IMR-90 (cell line): ENCODE measurements at regions not wholly inside any gene's neighbourhood (a gene's known extent, or its start where the extent isn't known, plus 50 kb on each side); places are given as distances from the start of the nearest gene placed in this dataset.
"Not testable (repeated sequence)": the region's sequence is repeated elsewhere in the genome, so short reads cannot be mapped to it uniquely, and the experiment has no call there.

Experiments
- ATAC-seq: fragments of 200-7000 bp; cut with Tn5 transposase; 2 replicates; pipeline ENCODE4 v1.9.1; 2020; ENCODE audit warnings: low read depth, mild to moderate bottlenecking, moderate library complexity
- BruUV-seq: library from RNA; stranded (reverse); fragments of 400-500 nt; replicated peaks from 2 replicates; lab custom pipeline; 2021; lab: Mats Ljungman, UMichigan
- CTCF ChIA-PET: fragments of 300-600 bp; formaldehyde crosslinking; extraction: SDS; loops from one replicate; lab custom pipeline; 2021; ENCODE audit warnings: antibody characterized with exemption; lab: Yijun Ruan, JAX
- POLR2A ChIA-PET: fragments of 300-600 bp; sonication (Branson Sonifier 250); formaldehyde crosslinking; loops from one replicate; lab custom pipeline; 2022; ENCODE audit warnings: antibody characterized with exemption; ENCODE audit not compliant: unreplicated experiment; lab: Charles Lee
- DNase-seq: peaks from one replicate; pipeline ENCODE4 v3.0.0; 2013
- H2AFZ ChIP-seq: replicated peaks from 2 replicates; pipeline ENCODE3; 2013; ENCODE audit warnings: low read length, mild to moderate bottlenecking; ENCODE audit not compliant: poor library complexity
- H2AK5ac ChIP-seq: 2 replicates; pipeline ENCODE4 v1.6.1; 2013; ENCODE audit warnings: low read depth, low read length, inconsistent platforms
- H2AK9ac ChIP-seq: replicated peaks from 2 replicates; pipeline ENCODE3; 2013; ENCODE audit warnings: mild to moderate bottlenecking, low read depth, low read length, moderate library complexity; ENCODE audit not compliant: poor library complexity
- H2BK120ac ChIP-seq: 2 replicates; pipeline ENCODE4 v1.6.1; 2013; ENCODE audit warnings: low read depth, low read length, inconsistent platforms
- H2BK15ac ChIP-seq: 3 replicates; pipeline ENCODE4 v1.6.1; 2013; ENCODE audit warnings: low read depth, low read length, inconsistent platforms
- H2BK20ac ChIP-seq: 2 replicates; pipeline ENCODE4 v1.6.1; 2013; ENCODE audit warnings: low read depth, mild to moderate bottlenecking, inconsistent platforms, low read length, moderate library complexity
- H2BK5ac ChIP-seq: 2 replicates; pipeline ENCODE4 v1.6.1; 2013; ENCODE audit warnings: mild to moderate bottlenecking, low read depth, low read length, inconsistent platforms; ENCODE audit not compliant: poor library complexity, severe bottlenecking
- H3K14ac ChIP-seq: replicated peaks from 2 replicates; pipeline ENCODE4 v1.6.1; 2013; ENCODE audit warnings: low read depth, low read length, inconsistent platforms
- H3K18ac ChIP-seq: 2 replicates; pipeline ENCODE4 v1.6.1; 2013; ENCODE audit warnings: low read depth, low read length, control low read depth
- H3K23ac ChIP-seq: 2 replicates; pipeline ENCODE4 v1.6.1; 2013; ENCODE audit warnings: low read depth, low read length, inconsistent platforms
- H3K27ac ChIP-seq: 2 replicates; pipeline ENCODE4 v1.5.1; 2013; ENCODE audit warnings: mild to moderate bottlenecking, control low read depth, low read length; ENCODE audit not compliant: insufficient read depth
- H3K27me3 ChIP-seq: 2 replicates; pipeline ENCODE4 v1.6.1; 2013; ENCODE audit warnings: low read length; ENCODE audit not compliant: control insufficient read depth, insufficient read depth
- H3K36me3 ChIP-seq: 2 replicates; pipeline ENCODE4 v1.6.1; 2013; ENCODE audit warnings: low read length, mixed read lengths; ENCODE audit not compliant: control insufficient read depth, insufficient read depth
- H3K4ac ChIP-seq: 2 replicates; pipeline ENCODE4 v1.6.1; 2013; ENCODE audit warnings: low read depth, low read length, inconsistent platforms
- H3K4me1 ChIP-seq: 2 replicates; pipeline ENCODE4 v1.6.1; 2013; ENCODE audit warnings: low read length, mixed read lengths; ENCODE audit not compliant: control insufficient read depth, insufficient read depth
- H3K4me2 ChIP-seq: 2 replicates; pipeline ENCODE4 v1.6.1; 2013; ENCODE audit warnings: low read depth, mild to moderate bottlenecking, control low read depth, low read length, moderate library complexity
- H3K4me3 ChIP-seq: 2 replicates; pipeline ENCODE4 v1.5.1; 2013; ENCODE audit warnings: low read depth, mild to moderate bottlenecking, control low read depth, low read length, moderate library complexity; ENCODE audit not compliant: insufficient read depth
- H3K56ac ChIP-seq: 2 replicates; pipeline ENCODE4 v1.6.1; 2013; ENCODE audit warnings: low read length, inconsistent platforms; ENCODE audit not compliant: insufficient read depth; ENCODE audit errors: extremely low read depth
- H3K79me1 ChIP-seq, 2 experiments: 2 replicates each; pipeline ENCODE4 v1.6.1; 2013; ENCODE audit warnings: low read length in 2 of 2, inconsistent platforms in 1 of 2, low read depth in 1 of 2
- H3K9ac ChIP-seq: 2 replicates; pipeline ENCODE4 v1.6.1; 2013; ENCODE audit warnings: low read depth, low read length, control low read depth
- H3K9me1 ChIP-seq: 2 replicates; pipeline ENCODE4 v1.6.1; 2013; ENCODE audit warnings: low read length, inconsistent platforms; ENCODE audit not compliant: insufficient read depth
- H3K9me3 ChIP-seq: 2 replicates; pipeline ENCODE4 v1.6.1; 2013; ENCODE audit warnings: low read length; ENCODE audit not compliant: control insufficient read depth, insufficient read depth
- H4K20me1 ChIP-seq: 2 replicates; pipeline ENCODE4 v1.6.1; 2013; ENCODE audit warnings: low read length, inconsistent platforms; ENCODE audit not compliant: insufficient read depth
- H4K5ac ChIP-seq: 2 replicates; pipeline ENCODE4 v1.6.1; 2013; ENCODE audit warnings: mild to moderate bottlenecking, low read depth, low read length, control low read depth
- H4K8ac ChIP-seq, 2 experiments: 2 replicates each; pipeline ENCODE4 v1.6.1; 2013; ENCODE audit warnings: low read depth in 2 of 2, low read length in 2 of 2, control low read depth in 1 of 2, inconsistent platforms in 1 of 2
- H4K91ac ChIP-seq: 2 replicates; pipeline ENCODE4 v1.6.1; 2013; ENCODE audit warnings: low read depth, low read length, inconsistent platforms; ENCODE audit not compliant: insufficient read depth
- WGBS, 2 experiments: methylation state at CpG; one replicate each; pipeline versions ENCODE4 v1.1.5 to v1.1.7; 2013; ENCODE audit warnings: missing lambda C conversion rate in 2 of 2; ENCODE audit not compliant: insufficient read length in 1 of 2; ENCODE audit errors: extremely low coverage in 2 of 2; 5-methylcytosine and 5-hydroxymethylcytosine counted together
- dilution Hi-C: fragments of 300-500 bp; cut with HindIII; formaldehyde crosslinking; loops from one replicate; pipeline ENCODE4 v1.14.3; 2018; ENCODE audit warnings: low sequenced_read_pairs; ENCODE audit not compliant: unreplicated experiment
- in situ Hi-C: fragments of 300-500 bp; cut with MboI; formaldehyde crosslinking; loops from 3 replicates; pipeline ENCODE4 v1.14.3; 2019; ENCODE audit warnings: low sequenced_read_pairs, inconsistent platforms, mixed read lengths
- intact Hi-C: fragments of 100-400 bp; cut with micrococcal nuclease; formaldehyde crosslinking; loops from 2 replicates; pipeline ENCODE4 v1.10.0; 2022

GRCh38 chr5:20940786-20941185 is 952.8 kb upstream of the CDH18 start:
- H2AK5ac ChIP-seq, BruUV-seq, in situ Hi-C loops, H3K4me3 ChIP-seq, ATAC-seq, H2BK5ac ChIP-seq, H3K36me3 ChIP-seq, H4K5ac ChIP-seq, H2BK120ac ChIP-seq, H2BK15ac ChIP-seq, H4K91ac ChIP-seq, H3K18ac ChIP-seq, DNase-seq, H2BK20ac ChIP-seq, H3K23ac ChIP-seq, H3K79me1 ChIP-seq, H3K56ac ChIP-seq, H3K9me3 ChIP-seq, H3K4me2 ChIP-seq, H3K4ac ChIP-seq, H3K27ac ChIP-seq, POLR2A ChIA-PET, H4K20me1 ChIP-seq, H3K4me1 ChIP-seq, H3K9ac ChIP-seq, H2AK9ac ChIP-seq, H2AFZ ChIP-seq, H3K27me3 ChIP-seq, CTCF ChIA-PET, H3K14ac ChIP-seq, H4K8ac ChIP-seq, dilution Hi-C loops, H3K9me1 ChIP-seq: not testable (repeated sequence)
- no CpG with 5 or more reads among the region's 4 CpGs for WGBS, 2 experiments
- intact Hi-C loops = loop anchor here (5.0 kb wide), 1 partner anchor 202 kb away; no protein-coding TSS in a partner anchor

DNA sequence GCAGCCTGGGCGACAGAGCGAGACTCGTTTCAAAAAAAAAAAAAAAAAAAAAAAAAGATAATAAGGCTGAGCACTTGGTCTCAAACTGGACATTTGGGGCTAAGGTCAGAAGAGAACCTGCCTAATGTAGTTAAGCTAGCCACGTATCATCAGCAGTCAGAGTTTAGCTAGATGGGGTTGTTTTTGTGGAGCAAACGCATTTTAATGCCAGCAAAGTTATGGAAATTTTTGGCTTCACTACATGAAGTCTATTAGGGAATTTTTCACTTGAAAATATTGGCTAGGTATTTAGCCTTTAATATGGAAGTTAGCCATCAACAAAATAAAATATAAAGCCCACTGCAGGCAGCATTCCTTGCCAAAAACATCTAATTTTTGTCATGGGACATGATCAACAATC is 902.9 kb upstream of the CDH18 start:
- H3K4me2 ChIP-seq, H3K4me1 ChIP-seq, H4K91ac ChIP-seq, CTCF ChIA-PET, H2AFZ ChIP-seq, H3K9me1 ChIP-seq, intact Hi-C loops, H3K56ac ChIP-seq, H3K4me3 ChIP-seq, H3K27me3 ChIP-seq, POLR2A ChIA-PET, H2BK15ac ChIP-seq, H2AK5ac ChIP-seq, H3K18ac ChIP-seq, H4K5ac ChIP-seq, H4K20me1 ChIP-seq, H3K9ac ChIP-seq, H3K36me3 ChIP-seq, DNase-seq, dilution Hi-C loops, H3K23ac ChIP-seq, ATAC-seq, H3K79me1 ChIP-seq, H3K27ac ChIP-seq, BruUV-seq, H3K4ac ChIP-seq, H2AK9ac ChIP-seq, H3K14ac ChIP-seq, H4K8ac ChIP-seq, in situ Hi-C loops, H2BK120ac ChIP-seq, H2BK5ac ChIP-seq, H2BK20ac ChIP-seq, H3K9me3 ChIP-seq: not testable (repeated sequence)
- WGBS, 2 experiments = no CpG with 5 or more reads among the region's 5 CpGs
